ENCODE measurements at regions not wholly inside any gene's neighbourhood (a gene's known extent, or its start where the extent isn't known, plus 50 kb on each side); places are given as distances from the start of the nearest gene placed in this dataset.
"Not testable (repeated sequence)": the region's sequence is repeated elsewhere in the genome, so short reads cannot be mapped to it uniquely, and the experiment has no call there.

- no peak for DNase-seq
- in situ Hi-C loops (cut with HindIII; ENCODE audit: low pct_ligation_motif_present, low pct_unique_long_range_greater_than_20kb, low sequenced_read_pairs), result no loop called here
Measured at GRCh38 chr7:149621776-149622175, 124.2 kb upstream of the ZNF746 start.

- in situ Hi-C loops (cut with HindIII; ENCODE audit: low pct_ligation_motif_present, low pct_unique_long_range_greater_than_20kb, low sequenced_read_pairs), result no loop called here
- no peak for DNase-seq
Measured at GRCh38 chr7:149620961-149621360, 123.4 kb upstream of the ZNF746 start.

DNA sequence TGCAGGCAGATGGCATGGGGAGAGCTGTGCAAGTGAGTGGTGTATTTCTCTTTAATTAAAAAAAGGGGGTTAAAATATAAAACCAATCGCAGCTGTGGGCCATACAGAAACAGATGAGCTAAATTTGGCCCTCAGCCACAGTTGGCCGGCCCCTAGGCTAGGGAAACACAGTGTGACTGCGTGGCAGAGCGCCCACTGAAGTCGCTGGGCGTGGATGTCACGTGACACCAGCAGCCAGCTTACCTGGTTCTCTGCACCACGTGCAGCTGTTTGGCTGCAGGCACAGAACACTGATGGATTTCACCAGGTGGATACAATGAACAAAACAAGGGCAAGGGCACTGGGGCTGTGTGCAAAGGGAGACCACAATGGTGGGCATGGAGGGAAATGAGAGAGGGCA, 119.3 kb upstream of the ZNF746 start:
- in situ Hi-C loops (cut with HindIII; ENCODE audit: low pct_ligation_motif_present, low pct_unique_long_range_greater_than_20kb, low sequenced_read_pairs), result no loop called here
- no peak for DNase-seq

DNA sequence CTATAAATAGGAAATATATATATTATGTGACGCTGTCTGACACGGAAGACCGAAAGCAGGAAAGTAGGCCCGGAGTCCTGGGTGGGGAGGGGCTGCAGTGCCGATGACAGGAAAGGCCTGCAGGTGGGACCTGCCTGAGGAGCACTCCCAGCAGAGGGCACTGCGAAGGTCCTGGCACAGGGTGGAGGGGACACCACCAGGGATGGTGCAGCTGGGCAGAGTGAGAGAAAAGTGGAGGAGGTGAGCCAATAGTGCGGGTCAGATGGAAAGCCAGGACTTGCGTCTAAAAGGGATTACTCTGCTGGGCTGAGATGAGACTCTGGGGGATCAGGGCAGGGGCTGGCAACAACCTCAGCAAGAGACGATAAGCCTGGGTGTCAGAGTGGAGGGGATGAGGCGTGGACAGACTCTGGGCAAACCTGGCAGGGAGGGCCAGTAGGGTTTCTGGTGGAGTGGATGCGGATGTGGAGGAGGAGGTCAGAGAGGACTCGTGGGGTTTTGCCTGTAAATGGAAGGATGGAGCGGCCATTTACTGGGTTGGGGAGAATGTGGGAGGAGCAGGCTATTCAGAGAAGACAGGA, 118.2 kb upstream of the ZNF746 start:
- in situ Hi-C loops (cut with HindIII; ENCODE audit: low pct_ligation_motif_present, low pct_unique_long_range_greater_than_20kb, low sequenced_read_pairs), result no loop called here
- DNase-seq, result no peak

DNA sequence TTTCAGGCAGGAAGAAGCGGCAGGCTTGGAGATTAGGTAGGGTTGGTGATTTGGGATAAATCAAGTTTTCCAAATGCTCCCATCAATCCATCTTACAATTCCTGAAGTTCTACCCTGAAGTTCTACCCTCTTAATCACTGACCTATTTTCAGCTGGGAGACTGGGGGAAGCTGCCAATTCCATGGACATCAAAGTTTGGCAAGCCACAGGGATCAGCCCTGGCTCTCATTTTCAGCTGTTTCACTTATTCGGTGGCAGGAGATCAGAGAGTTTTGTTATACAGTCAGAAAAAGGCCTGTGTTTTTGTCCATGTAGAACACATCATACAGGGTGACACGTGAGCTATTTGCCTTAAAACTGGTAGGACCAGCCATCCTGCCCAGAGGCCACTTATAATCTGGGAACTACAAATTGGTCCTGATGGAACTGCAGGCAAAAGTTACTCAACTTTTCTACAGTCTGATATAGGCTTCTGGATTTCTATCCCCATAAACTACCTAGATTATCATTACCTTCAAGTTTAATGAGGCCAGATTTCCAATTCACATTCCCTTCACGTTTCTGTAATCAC, 112.9 kb upstream of the ZNF746 start:
- in situ Hi-C loops (cut with HindIII; ENCODE audit: low pct_ligation_motif_present, low pct_unique_long_range_greater_than_20kb, low sequenced_read_pairs), result no loop called here
- no peak for DNase-seq

- in situ Hi-C loops (cut with HindIII; ENCODE audit: low pct_ligation_motif_present, low pct_unique_long_range_greater_than_20kb, low sequenced_read_pairs), result no loop called here
- DNase-seq, result no peak
Measured at GRCh38 chr7:149608168-149608567, 110.6 kb upstream of the ZNF746 start.

DNA sequence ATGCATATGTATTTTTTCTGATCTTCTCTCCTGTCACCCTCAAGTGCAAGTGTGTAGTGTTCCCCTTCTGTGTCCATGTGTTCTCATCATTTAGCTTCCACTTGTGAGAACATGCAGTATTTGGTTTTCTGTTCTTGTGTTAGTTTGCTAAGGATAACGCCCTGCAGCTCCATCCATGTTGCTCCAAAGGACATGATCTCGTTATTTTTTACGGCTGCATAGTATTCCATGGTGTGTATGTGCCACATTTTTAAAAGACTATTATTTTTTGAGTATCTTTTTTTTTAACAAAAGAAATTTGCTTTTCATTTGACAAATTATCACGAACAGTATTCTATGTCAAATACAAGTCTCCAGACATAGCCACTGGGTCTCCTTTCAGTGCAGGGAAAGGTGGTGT, 110.1 kb upstream of the ZNF746 start:
- no peak for DNase-seq
- in situ Hi-C loops (cut with HindIII; ENCODE audit: low pct_ligation_motif_present, low pct_unique_long_range_greater_than_20kb, low sequenced_read_pairs), result no loop called here

DNA sequence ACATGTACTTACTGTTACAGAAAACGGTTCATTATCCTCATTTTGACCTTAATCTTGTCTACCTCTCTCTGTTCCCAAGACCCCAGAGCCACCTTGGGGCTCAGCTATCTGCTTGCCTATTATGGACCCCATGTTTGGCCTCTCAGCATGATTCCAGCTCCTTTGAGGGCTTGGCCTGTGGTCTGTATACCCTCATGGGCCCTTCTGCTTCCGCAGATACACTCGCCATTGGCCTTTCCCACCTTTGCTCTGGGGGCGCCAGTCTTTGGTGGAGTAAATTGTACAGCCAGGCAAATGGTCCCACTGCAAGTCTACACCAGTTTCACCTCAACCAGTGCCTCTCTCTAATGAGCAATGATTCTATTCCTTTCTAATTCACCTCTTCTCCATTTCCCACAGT, 109.2 kb upstream of the ZNF746 start:
- in situ Hi-C loops (cut with HindIII; ENCODE audit: low pct_ligation_motif_present, low pct_unique_long_range_greater_than_20kb, low sequenced_read_pairs), result no loop called here
- no peak for DNase-seq

DNA sequence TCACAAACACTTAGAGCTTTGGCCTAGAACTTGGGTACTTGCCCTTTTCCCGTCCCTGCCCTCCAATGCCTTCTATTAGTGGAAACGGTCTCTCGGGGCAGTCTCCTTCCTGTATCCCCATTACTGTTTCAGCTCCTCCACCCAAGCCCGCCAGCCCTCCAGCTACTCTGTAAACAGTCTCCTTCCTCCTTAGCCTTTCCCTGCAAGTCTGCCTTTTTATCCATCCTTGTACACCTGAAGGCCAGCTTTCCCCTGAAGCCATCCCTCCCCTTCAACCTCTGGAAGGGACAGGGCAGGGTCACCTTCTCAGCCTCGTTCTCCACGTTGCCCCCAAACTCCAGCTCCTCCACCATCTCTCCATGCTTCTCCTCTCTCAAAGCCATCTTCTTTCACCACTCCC, 108.1 kb upstream of the ZNF746 start:
- no peak for DNase-seq
- in situ Hi-C loops (cut with HindIII; ENCODE audit: low pct_ligation_motif_present, low pct_unique_long_range_greater_than_20kb, low sequenced_read_pairs), result no loop called here

DNA sequence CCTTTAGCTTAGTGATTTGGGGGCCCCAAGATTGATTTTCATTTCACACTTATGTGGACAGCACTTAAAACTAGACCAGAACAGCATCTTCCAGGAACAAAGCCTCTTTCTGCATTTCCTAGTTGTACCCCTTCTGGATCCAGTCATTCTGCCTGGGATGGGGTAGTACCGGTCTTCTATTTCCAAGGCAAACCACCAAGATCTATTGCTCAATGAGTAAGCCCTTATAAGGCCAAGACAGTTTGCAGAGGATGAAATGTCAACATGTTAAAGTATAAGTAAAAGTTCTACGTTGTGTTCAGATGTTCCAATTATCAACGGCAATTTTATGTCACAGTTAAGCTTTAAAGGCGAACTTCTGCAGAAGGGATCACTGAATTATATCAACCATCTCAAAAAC, 106.9 kb upstream of the ZNF746 start:
- no peak for DNase-seq
- in situ Hi-C loops (cut with HindIII; ENCODE audit: low pct_ligation_motif_present, low pct_unique_long_range_greater_than_20kb, low sequenced_read_pairs), result no loop called here

GRCh38 chr7:149600669-149601330, 103.2 kb upstream of the ZNF746 start:
- in situ Hi-C loops (cut with HindIII; ENCODE audit: low pct_ligation_motif_present, low pct_unique_long_range_greater_than_20kb, low sequenced_read_pairs); DNase-seq: not testable (repeated sequence)

GRCh38 chr7:149599636-149600206, 102.1 kb upstream of the ZNF746 start:
- no peak for DNase-seq
- in situ Hi-C loops (cut with HindIII; ENCODE audit: low pct_ligation_motif_present, low pct_unique_long_range_greater_than_20kb, low sequenced_read_pairs), result no loop called here

GRCh38 chr7:149598721-149599308, 101.2 kb upstream of the ZNF746 start:
- DNase-seq, result peak; percentile 52
- in situ Hi-C loops (cut with HindIII; ENCODE audit: low pct_ligation_motif_present, low pct_unique_long_range_greater_than_20kb, low sequenced_read_pairs), result no loop called here

GRCh38 chr7:149597789-149598188, 100.2 kb upstream of the ZNF746 start:
- in situ Hi-C loops (cut with HindIII; ENCODE audit: low pct_ligation_motif_present, low pct_unique_long_range_greater_than_20kb, low sequenced_read_pairs); DNase-seq: not testable (repeated sequence)

DNA sequence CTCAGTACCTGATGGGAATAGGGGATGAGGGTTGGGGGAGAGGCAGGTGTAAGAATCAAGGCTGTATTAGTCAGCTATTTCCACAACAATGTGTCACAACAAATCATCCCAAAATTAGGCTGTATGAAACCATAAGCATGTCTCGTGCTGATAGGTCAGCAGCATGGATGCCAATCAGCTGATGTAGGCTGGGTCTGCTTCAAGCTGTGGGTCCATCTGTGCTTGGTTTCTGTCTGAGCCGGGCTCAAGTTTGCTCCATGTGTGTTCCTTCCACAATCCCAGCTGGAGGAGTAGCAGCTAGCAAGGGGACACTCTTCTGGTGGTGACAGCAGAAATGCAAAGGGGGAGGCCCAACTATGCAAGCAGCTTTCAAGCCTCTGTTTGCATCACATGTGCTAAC, 97.9 kb upstream of the ZNF746 start:
- in situ Hi-C loops (cut with HindIII; ENCODE audit: low pct_ligation_motif_present, low pct_unique_long_range_greater_than_20kb, low sequenced_read_pairs), result no loop called here
- DNase-seq, result no peak

GRCh38 chr7:149595078-149595477, 97.5 kb upstream of the ZNF746 start:
- in situ Hi-C loops (cut with HindIII; ENCODE audit: low pct_ligation_motif_present, low pct_unique_long_range_greater_than_20kb, low sequenced_read_pairs), result no loop called here
- DNase-seq, result no peak

DNA sequence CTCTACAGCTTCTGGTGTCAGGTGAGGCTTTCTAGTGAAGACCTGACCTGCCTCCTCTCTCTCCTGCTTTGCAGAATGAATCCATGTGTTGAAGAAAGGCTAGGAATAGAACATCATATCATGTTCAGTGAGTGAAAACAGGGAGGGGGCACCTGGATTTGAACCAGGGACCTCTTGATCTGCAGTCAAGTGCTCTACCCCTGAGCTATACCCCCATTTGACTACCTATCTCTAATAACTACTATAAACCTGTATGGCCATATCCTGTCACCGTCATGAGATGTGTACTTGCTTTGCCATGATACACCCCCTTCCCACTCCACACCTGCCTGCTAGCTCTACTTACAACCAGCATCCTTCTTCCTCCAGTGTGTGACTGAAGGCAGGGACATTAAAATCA, 91.3 kb upstream of the ZNF746 start:
- in situ Hi-C loops (cut with HindIII; ENCODE audit: low pct_ligation_motif_present, low pct_unique_long_range_greater_than_20kb, low sequenced_read_pairs), result no loop called here
- DNase-seq, result no peak

DNA sequence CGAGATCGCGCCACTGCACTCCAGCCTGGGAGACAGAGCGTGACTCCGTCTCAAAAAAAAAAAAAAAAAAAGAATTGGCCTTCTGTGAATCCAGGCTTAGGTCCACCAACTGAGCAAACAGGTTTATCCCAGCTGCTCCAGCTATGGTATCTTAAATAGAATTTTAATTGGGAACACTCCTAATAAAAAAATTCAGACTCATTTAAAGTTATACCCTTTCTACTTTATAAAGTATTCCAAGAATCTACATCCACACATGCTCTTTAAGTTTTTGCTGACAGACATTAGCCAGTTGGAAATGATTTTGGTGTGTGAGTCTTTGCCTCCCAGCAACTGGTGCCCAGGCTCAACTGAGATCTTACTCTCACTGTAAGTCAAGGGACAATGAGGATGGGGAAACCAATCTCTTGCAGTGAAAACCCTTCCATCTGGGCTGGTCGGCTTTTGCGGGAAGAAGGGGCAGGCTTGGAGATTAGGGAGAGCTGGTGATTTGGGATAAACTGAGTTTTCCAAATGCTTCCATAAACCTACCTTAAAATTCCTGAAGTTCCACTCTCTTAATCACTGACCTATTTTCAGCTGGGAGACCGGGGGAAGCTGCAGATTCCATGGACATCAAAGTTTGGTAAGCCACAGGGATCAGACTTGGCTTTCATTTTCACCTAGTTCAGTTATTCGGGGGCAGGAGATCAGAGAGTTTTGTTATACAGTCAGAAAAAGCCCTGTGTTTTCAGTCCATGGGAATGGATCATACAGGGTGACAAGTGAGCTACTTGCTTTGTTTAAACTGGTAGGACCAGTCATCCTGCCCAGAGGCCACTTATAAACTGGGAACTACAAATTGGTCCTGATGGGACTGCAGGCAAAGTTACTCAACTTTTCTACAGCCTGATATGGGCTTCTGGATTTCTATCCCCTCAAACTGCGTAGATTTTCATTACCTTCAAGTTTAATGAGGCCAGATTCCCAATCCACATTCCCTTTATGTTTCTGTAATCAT, 89.3 kb upstream of the ZNF746 start:
- no peak for DNase-seq
- in situ Hi-C loops (cut with HindIII; ENCODE audit: low pct_ligation_motif_present, low pct_unique_long_range_greater_than_20kb, low sequenced_read_pairs), result no loop called here

GRCh38 chr7:149584530-149584929, 86.9 kb upstream of the ZNF746 start:
- in situ Hi-C loops (cut with HindIII; ENCODE audit: low pct_ligation_motif_present, low pct_unique_long_range_greater_than_20kb, low sequenced_read_pairs), result no loop called here
- DNase-seq, result no peak

All from ACHN (cell line).